Esophagus squamous epithelium (tissue), 4 donors: ENCODE measurements at regions not wholly inside any gene's neighbourhood (a gene's known extent, or its start where the extent isn't known, plus 50 kb on each side); places are given as distances from the start of the nearest gene placed in this dataset.

Experiments
- CTCF ChIP-seq, 6 experiments: fragments of 450-650 bp in 4 of 6; fragments of 200-600 bp in 2 of 6; sonication (generic) in 2 of 6; IDR thresholded peaks; one replicate each; pipeline ENCODE4 v1.5.1; 2016 to 2019; ENCODE audit warnings: antibody characterized with exemption in 6 of 6, mild to moderate bottlenecking in 4 of 6, moderate library complexity in 4 of 6
- POLR2A ChIP-seq, 4 donors: fragments of 450-650 bp; IDR thresholded peaks; one replicate each; pipeline ENCODE4 v1.6.1; 2017; ENCODE audit warnings: antibody characterized with exemption in 4 of 4, mild to moderate bottlenecking in 4 of 4, moderate library complexity in 3 of 4

- TF ChIP-seq CTCF (IDR thresholded peaks at IDR 0.05) (no peak), POLR2A (IDR thresholded peaks at IDR 0.05) (no peak)
These were observed 113.9 kb upstream of the SORBS2 start for GRCh38 chr4:185925910-185926360.
